ENCODE measurements at regions not wholly inside any gene's neighbourhood (a gene's known extent, or its start where the extent isn't known, plus 50 kb on each side); places are given as distances from the start of the nearest gene placed in this dataset.

DNA sequence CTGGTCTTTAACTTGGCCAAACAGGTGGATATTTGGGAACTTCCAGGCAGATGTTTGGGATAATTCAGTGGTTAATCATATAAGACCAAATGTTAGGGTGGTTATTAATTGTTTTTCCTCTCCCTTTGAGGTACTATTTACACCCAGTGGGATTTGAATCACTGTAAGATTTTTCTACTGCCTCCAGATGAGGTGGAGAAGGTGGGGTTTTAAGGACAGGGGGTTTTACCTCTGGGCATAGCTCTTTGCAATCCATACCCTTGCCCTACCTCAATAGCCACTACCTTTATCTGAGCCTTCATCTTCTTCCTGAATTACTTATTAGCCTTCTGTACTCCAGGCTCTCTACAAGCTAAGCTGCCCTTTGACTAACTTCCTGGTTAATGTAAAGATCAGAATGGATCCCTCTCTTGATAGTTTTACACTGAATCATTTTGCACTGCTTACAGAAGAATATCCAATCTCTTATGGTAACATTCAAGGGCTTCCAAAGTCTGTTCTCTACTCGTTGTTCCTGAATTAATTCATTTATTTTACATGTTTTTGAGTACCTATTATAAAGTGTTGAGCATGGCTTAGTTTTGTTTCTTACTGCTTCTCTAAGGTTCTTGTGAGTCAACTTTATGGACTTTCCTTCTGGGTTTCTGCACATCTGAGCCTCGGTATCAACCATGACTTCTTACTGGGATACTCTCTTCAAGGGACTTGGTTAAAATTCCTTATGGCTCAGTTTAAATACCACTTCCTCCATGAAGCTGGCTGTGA is 331.2 kb upstream of the TBL1XR1 start:
- H3K4me3 ChIP-seq (ENCODE audit: control insufficient read depth, low read depth, low read length): no peak overlapping the region
- no peak for DNase-seq (ENCODE audit: low read depth)
- no peak for TF ChIP-seq CTCF (IDR thresholded peaks at IDR 0.05; ENCODE audit: control insufficient read depth, insufficient read depth, low read depth, low read length, missing control alignments)

- DNase-seq (ENCODE audit: low read depth): no peak
- H3K4me3 ChIP-seq (ENCODE audit: control insufficient read depth, low read depth, low read length): no peak overlapping the region
- no peak for TF ChIP-seq CTCF (IDR thresholded peaks at IDR 0.05; ENCODE audit: control insufficient read depth, insufficient read depth, low read depth, low read length, missing control alignments)
Observed at GRCh38 chr3:177529071-177529550, 331.8 kb upstream of the TBL1XR1 start.

DNA sequence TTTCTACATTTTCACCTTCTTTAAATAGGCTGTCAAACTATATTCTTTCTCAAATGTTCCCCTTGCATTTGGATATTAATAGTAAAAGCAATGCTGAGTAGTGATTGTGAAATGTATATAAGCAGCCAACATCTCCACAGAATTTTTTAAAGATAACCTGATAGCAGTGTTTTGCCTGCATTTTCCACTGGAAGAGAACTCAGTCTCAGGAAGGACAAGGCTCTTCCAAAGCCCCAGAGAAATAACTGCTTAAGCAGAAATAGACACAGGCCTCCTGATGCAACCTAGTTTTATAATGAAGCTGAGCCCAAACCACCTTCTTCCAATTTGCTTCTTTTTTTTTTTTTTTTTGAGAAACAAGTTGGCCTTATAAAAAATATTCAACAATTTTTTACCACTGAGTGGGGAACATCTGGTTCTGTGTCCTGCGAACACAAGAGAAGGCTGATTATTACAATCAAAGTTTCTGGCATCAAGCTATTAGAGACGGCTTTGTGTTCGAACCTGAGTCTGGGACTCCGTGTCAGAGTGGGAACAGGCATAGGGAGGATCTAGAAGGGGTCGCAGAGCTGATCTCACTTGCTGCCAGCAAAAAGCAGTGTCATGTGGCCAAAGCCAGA is 332.5 kb upstream of the TBL1XR1 start:
- TF ChIP-seq CTCF (IDR thresholded peaks at IDR 0.05; ENCODE audit: control insufficient read depth, insufficient read depth, low read depth, low read length, missing control alignments): no peak
- peak; percentile 60 for DNase-seq (ENCODE audit: low read depth)
- H3K4me3 ChIP-seq (ENCODE audit: control insufficient read depth, low read depth, low read length): no peak overlapping the region

DNA sequence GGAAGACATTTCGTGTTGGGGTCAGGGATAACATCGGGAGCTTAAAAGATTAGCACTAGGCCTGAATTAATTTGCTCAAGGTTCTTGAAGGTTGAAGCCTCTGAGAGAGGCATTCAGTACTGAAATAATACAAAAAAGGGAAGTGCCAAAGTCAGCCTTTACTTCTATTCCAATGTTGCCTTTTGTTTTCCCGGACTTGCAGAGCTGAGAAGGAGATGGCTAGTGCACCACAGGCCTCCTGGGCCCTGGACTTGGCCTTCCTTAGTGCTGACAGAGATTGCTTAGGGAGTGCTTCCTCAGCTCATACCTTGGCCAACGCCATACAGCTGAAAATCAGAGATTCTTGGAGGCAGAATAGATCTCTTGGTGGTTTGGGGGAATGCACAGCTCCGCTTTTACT is 333.6 kb upstream of the TBL1XR1 start:
- no peak for DNase-seq (ENCODE audit: low read depth)
- no peak for TF ChIP-seq CTCF (IDR thresholded peaks at IDR 0.05; ENCODE audit: control insufficient read depth, insufficient read depth, low read depth, low read length, missing control alignments)
- H3K4me3 ChIP-seq (ENCODE audit: control insufficient read depth, low read depth, low read length): no peak overlapping the region

- no peak overlapping the region for H3K4me3 ChIP-seq (ENCODE audit: control insufficient read depth, low read depth, low read length)
- DNase-seq (ENCODE audit: low read depth): no peak
- TF ChIP-seq CTCF (IDR thresholded peaks at IDR 0.05; ENCODE audit: control insufficient read depth, insufficient read depth, low read depth, low read length, missing control alignments): no peak
Observed at GRCh38 chr3:177536873-177537272, 339.6 kb upstream of the TBL1XR1 start.

GRCh38 chr3:177537612-177538011 is 340.3 kb upstream of the TBL1XR1 start:
- no peak overlapping the region for H3K4me3 ChIP-seq (ENCODE audit: control insufficient read depth, low read depth, low read length)
- no peak for DNase-seq (ENCODE audit: low read depth)
- TF ChIP-seq CTCF (IDR thresholded peaks at IDR 0.05; ENCODE audit: control insufficient read depth, insufficient read depth, low read depth, low read length, missing control alignments): no peak
